H9 (cell line): ENCODE measurements at regions not wholly inside any gene's neighbourhood (a gene's known extent, or its start where the extent isn't known, plus 50 kb on each side); places are given as distances from the start of the nearest gene placed in this dataset.

Source experiments
- DNase-seq: peaks from one replicate; pipeline ENCODE4 v3.0.0-alpha.2; 2017
- H2AFZ ChIP-seq: one replicate; pipeline ENCODE4 v1.6.1; 2013; ENCODE audit warnings: mild to moderate bottlenecking, low read length, control low read depth, moderate library complexity
- H2AK5ac ChIP-seq: 2 replicates; pipeline ENCODE4 v1.6.1; 2013; ENCODE audit warnings: low read length, control low read depth, mixed read lengths; ENCODE audit not compliant: insufficient read length
- H2BK120ac ChIP-seq: one replicate; pipeline ENCODE4 v1.6.1; 2013; ENCODE audit warnings: low read depth, mild to moderate bottlenecking, low read length, control low read depth, inconsistent platforms; ENCODE audit not compliant: poor library complexity, severe bottlenecking
- H2BK12ac ChIP-seq: 2 replicates; pipeline ENCODE4 v1.6.1; 2013; ENCODE audit warnings: low read length, control low read depth, mixed read lengths, low read depth; ENCODE audit not compliant: insufficient read length
- H2BK15ac ChIP-seq: 2 replicates; pipeline ENCODE4 v1.6.1; 2013; ENCODE audit warnings: low read depth, low read length, control low read depth
- H2BK20ac ChIP-seq: one replicate; pipeline ENCODE4 v1.6.1; 2013; ENCODE audit warnings: low read depth, mild to moderate bottlenecking, low read length, control low read depth, inconsistent platforms; ENCODE audit not compliant: poor library complexity, severe bottlenecking
- H2BK5ac ChIP-seq: 2 replicates; pipeline ENCODE4 v1.6.1; 2013; ENCODE audit warnings: low read length, control low read depth, mixed read lengths; ENCODE audit not compliant: insufficient read length
- H3K14ac ChIP-seq: 2 replicates; pipeline ENCODE4 v1.6.1; 2013; ENCODE audit warnings: low read length, control low read depth; ENCODE audit not compliant: insufficient read depth
- H3K18ac ChIP-seq: 2 replicates; pipeline ENCODE4 v1.6.1; 2013; ENCODE audit warnings: low read depth, mild to moderate bottlenecking, mixed read lengths, low read length, control low read depth; ENCODE audit not compliant: insufficient read length
- H3K23ac ChIP-seq: 2 replicates; pipeline ENCODE4 v1.6.1; 2013; ENCODE audit warnings: low read length, control low read depth, mixed read lengths, low read depth; ENCODE audit not compliant: insufficient read length
- H3K23me2 ChIP-seq: 2 replicates; pipeline ENCODE4 v1.6.1; 2013; ENCODE audit warnings: low read depth, mild to moderate bottlenecking, mixed read lengths, low read length, control low read depth; ENCODE audit not compliant: insufficient read length, poor library complexity, severe bottlenecking
- H3K27ac ChIP-seq: 2 replicates; pipeline ENCODE4 v1.5.1; 2013; ENCODE audit warnings: low read length, control low read depth, mixed read lengths, low read depth; ENCODE audit not compliant: insufficient read length
- H3K27me3 ChIP-seq: 2 replicates; pipeline ENCODE4 v1.6.1; 2013; ENCODE audit warnings: low read length, control low read depth, inconsistent platforms; ENCODE audit not compliant: insufficient read depth
- H3K4ac ChIP-seq: 2 replicates; pipeline ENCODE4 v1.6.1; 2013; ENCODE audit warnings: low read depth, mild to moderate bottlenecking, control low read depth, inconsistent platforms, low read length, moderate library complexity
- H3K4me1 ChIP-seq: 2 replicates; pipeline ENCODE4 v1.6.1; 2013; ENCODE audit warnings: low read length, control low read depth, inconsistent platforms; ENCODE audit not compliant: insufficient read depth
- H3K4me2 ChIP-seq: 2 replicates; pipeline ENCODE4 v1.6.1; 2013; ENCODE audit warnings: low read length, control low read depth, mixed read lengths; ENCODE audit not compliant: insufficient read length, insufficient read depth
- H3K56ac ChIP-seq: 2 replicates; pipeline ENCODE4 v1.6.1; 2013; ENCODE audit warnings: low read depth, mild to moderate bottlenecking, mixed read lengths, low read length, control low read depth; ENCODE audit not compliant: insufficient read length
- H3K79me1 ChIP-seq: 2 replicates; pipeline ENCODE4 v1.6.1; 2013; ENCODE audit warnings: low read depth, mild to moderate bottlenecking, moderate library complexity, low read length, control low read depth, inconsistent platforms; ENCODE audit not compliant: insufficient read depth, poor library complexity, severe bottlenecking
- H3K79me2 ChIP-seq: 2 replicates; pipeline ENCODE4 v1.6.1; 2013; ENCODE audit warnings: low read length, control low read depth, inconsistent platforms; ENCODE audit not compliant: insufficient read depth
- H3K9ac ChIP-seq: 2 replicates; pipeline ENCODE4 v1.6.1; 2013; ENCODE audit warnings: low read length, control low read depth, mixed read lengths; ENCODE audit not compliant: insufficient read length; ENCODE audit errors: extremely low read depth
- H3K9me3 ChIP-seq: one replicate; pipeline ENCODE4 v1.6.1; 2013; ENCODE audit warnings: low read depth, low read length, inconsistent platforms; ENCODE audit not compliant: control insufficient read depth
- H3T11ph ChIP-seq: one replicate; pipeline ENCODE4 v1.6.1; 2013; ENCODE audit warnings: mild to moderate bottlenecking, low read length, control low read depth, inconsistent platforms
- H4K20me1 ChIP-seq: one replicate; pipeline ENCODE4 v1.6.1; 2013; ENCODE audit not compliant: control insufficient read depth, insufficient read length, insufficient read depth
- H4K5ac ChIP-seq: 2 replicates; pipeline ENCODE4 v1.6.1; 2013; ENCODE audit warnings: low read depth, mild to moderate bottlenecking, mixed read lengths, low read length, control low read depth; ENCODE audit not compliant: insufficient read length
- H4K8ac ChIP-seq: replicated peaks from 2 replicates; pipeline ENCODE4 v1.6.1; 2013; ENCODE audit warnings: low read length, control low read depth, mixed read lengths, low read depth; ENCODE audit not compliant: insufficient read length
- H4K91ac ChIP-seq: 2 replicates; pipeline ENCODE4 v1.6.1; 2013; ENCODE audit warnings: low read depth, mild to moderate bottlenecking, moderate library complexity, mixed read lengths, low read length, control low read depth; ENCODE audit not compliant: insufficient read length
- H3K27ac Mint-ChIP-seq, 3 experiments: 2 replicates in 2 of 3; 3 replicates in 1 of 3; pipeline ENCODE4 v1.8.0; 2020 to 2021; ENCODE audit warnings: mixed read lengths in 3 of 3, mild to moderate bottlenecking in 1 of 3, moderate library complexity in 1 of 3
- H3K27me3 Mint-ChIP-seq: 2 replicates; pipeline ENCODE4 v1.8.0; 2021; ENCODE audit warnings: low read depth, mild to moderate bottlenecking, moderate library complexity, mixed read lengths
- H3K36me3 Mint-ChIP-seq, 3 experiments: 2 replicates in 2 of 3; 3 replicates in 1 of 3; pipeline ENCODE4 v1.8.0; 2020 to 2021; ENCODE audit warnings: low read depth in 3 of 3, mixed read lengths in 3 of 3; ENCODE audit not compliant: insufficient read depth in 1 of 3
- H3K4me1 Mint-ChIP-seq, 2 experiments: 2 replicates each; pipeline ENCODE4 v1.8.0; 2020; ENCODE audit warnings: mixed read lengths in 2 of 2
- H3K4me3 Mint-ChIP-seq, 2 experiments: 2 replicates in 1 of 2; 3 replicates in 1 of 2; pipeline ENCODE4 v1.8.0; 2020 to 2021; ENCODE audit warnings: mild to moderate bottlenecking in 2 of 2, mixed read lengths in 2 of 2, moderate library complexity in 1 of 2
- H3K9me3 Mint-ChIP-seq, 2 experiments: 2 replicates in 1 of 2; 3 replicates in 1 of 2; pipeline ENCODE4 v1.8.0; 2020; ENCODE audit warnings: mild to moderate bottlenecking in 2 of 2, mixed read lengths in 2 of 2, moderate library complexity in 1 of 2
- WGBS: extraction: QIAGEN DNeasy Blood & Tissue Kit; methylation state at CpG from one replicate; pipeline ENCODE4 v1.1.7; 2013; ENCODE audit warnings: missing lambda C conversion rate, low lambda C conversion rate, mixed read lengths; ENCODE audit not compliant: insufficient read length; ENCODE audit errors: extremely low coverage; 5-methylcytosine and 5-hydroxymethylcytosine counted together
- TF ChIP-seq, protein P1 (sequence below): fragments of 200-600 bp; sonication (generic); conservative IDR thresholded peaks from 3 replicates; pipeline ENCODE4 v1.8.0; 2021; ENCODE audit warnings: antibody characterized with exemption, mild to moderate bottlenecking

DNA sequence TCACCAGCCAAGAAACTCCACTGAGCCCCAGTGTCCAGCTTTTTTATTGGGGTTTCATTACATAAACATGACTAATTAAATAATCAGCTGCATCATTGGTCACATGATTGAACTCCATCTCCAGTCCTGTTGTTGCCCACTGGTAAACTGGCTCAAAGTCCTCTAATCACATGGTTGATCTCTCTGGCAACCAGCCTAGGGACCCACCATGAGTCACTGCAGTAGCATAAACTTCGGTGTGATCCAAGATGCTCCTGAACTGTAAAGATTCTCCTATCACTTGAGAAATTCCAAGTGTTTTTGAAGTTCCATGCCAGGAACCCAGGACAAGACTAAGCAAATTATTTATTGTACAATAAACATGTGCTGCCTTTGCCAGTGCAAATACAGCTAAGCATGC lies 130.4 kb upstream of the AUTS2 start:
- H3K79me2 ChIP-seq, result no peaks in the 10 kb centered on the region
- TF ChIP-seq, protein P1, sequence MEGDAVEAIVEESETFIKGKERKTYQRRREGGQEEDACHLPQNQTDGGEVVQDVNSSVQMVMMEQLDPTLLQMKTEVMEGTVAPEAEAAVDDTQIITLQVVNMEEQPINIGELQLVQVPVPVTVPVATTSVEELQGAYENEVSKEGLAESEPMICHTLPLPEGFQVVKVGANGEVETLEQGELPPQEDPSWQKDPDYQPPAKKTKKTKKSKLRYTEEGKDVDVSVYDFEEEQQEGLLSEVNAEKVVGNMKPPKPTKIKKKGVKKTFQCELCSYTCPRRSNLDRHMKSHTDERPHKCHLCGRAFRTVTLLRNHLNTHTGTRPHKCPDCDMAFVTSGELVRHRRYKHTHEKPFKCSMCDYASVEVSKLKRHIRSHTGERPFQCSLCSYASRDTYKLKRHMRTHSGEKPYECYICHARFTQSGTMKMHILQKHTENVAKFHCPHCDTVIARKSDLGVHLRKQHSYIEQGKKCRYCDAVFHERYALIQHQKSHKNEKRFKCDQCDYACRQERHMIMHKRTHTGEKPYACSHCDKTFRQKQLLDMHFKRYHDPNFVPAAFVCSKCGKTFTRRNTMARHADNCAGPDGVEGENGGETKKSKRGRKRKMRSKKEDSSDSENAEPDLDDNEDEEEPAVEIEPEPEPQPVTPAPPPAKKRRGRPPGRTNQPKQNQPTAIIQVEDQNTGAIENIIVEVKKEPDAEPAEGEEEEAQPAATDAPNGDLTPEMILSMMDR, result no peak
- H3K9me3 ChIP-seq, result peaks cover 6% of the 10 kb centered on the region
- H3K9me3 Mint-ChIP-seq, result peaks cover 40% of the 10 kb centered on the region in 2 experiments
- H3K27ac ChIP-seq, result no peak overlapping the region
- no peaks in the 10 kb centered on the region for H3K23me2 ChIP-seq
- peaks cover 19 to 36% (median 21%) of the 10 kb centered on the region in 3 experiments for H3K36me3 Mint-ChIP-seq
- 0 out of 4 replicates have a peak, but pooled peaks cover 2 to 3% of the 10 kb centered on the region in 2 experiments for H3K4me1 Mint-ChIP-seq
- H4K8ac ChIP-seq, result no peak overlapping the region
- no peak overlapping the region for H2AK5ac ChIP-seq
- H3K4me3 Mint-ChIP-seq, result no peak overlapping the region
- H4K5ac ChIP-seq, result no peak overlapping the region
- no peaks in the 10 kb centered on the region for H3K27me3 ChIP-seq
- no peak overlapping the region for H2AFZ ChIP-seq
- H3K9ac ChIP-seq, result no peak overlapping the region
- no peak overlapping the region for H2BK15ac ChIP-seq
- H3K27me3 Mint-ChIP-seq, result no peaks in the 10 kb centered on the region; the same call in none of the 2 replicates
- no peaks in the 10 kb centered on the region for H3K79me1 ChIP-seq
- H2BK120ac ChIP-seq, result no peak overlapping the region
- H3K4ac ChIP-seq, result no peak overlapping the region
- WGBS, result no CpG with 5 or more reads among the region's 1 CpG
- H3K4me2 ChIP-seq, result no peak overlapping the region
- no peak overlapping the region for H3K27ac Mint-ChIP-seq
- no peak overlapping the region for H3K23ac ChIP-seq
- no peak for DNase-seq
- H3T11ph ChIP-seq, result no peak overlapping the region
- no peaks in the 10 kb centered on the region for H4K20me1 ChIP-seq
- H3K14ac ChIP-seq, result no peak overlapping the region
- H2BK5ac ChIP-seq, result no peak overlapping the region
- H2BK20ac ChIP-seq, result no peak overlapping the region
- no peak overlapping the region for H3K18ac ChIP-seq
- H2BK12ac ChIP-seq, result no peak overlapping the region
- H4K91ac ChIP-seq, result no peak overlapping the region
- H3K4me1 ChIP-seq, result no peaks in the 10 kb centered on the region
- H3K56ac ChIP-seq, result no peak overlapping the region
